Activated CD8-positive, alpha-beta T cell treated with anti-CD3 and anti-CD28 coated beads for 36 hours (primary cell): ENCODE measurements at regions not wholly inside any gene's neighbourhood (a gene's known extent, or its start where the extent isn't known, plus 50 kb on each side); places are given as distances from the start of the nearest gene placed in this dataset.

Experiments used
- ATAC-seq: fragments of 200-7000 bp; cut with Tn5 transposase; one replicate; pipeline ENCODE4 v1.10.0; 2021; ENCODE audit warnings: mild to moderate bottlenecking, moderate library complexity
- CTCF ChIA-PET: fragments of 350-600 bp; sonication (Branson Sonifier 250); formaldehyde crosslinking; loops from one replicate; lab custom pipeline; 2021; ENCODE audit warnings: antibody characterized with exemption; lab: Charles Lee
- POLR2A ChIA-PET: fragments of 350-600 bp; sonication (Branson Sonifier 250); formaldehyde crosslinking; loops from one replicate; lab custom pipeline; 2021; ENCODE audit warnings: antibody characterized with exemption; lab: Charles Lee
- DNase-seq: peaks from one replicate; pipeline ENCODE4 v3.0.0-alpha.2; 2020
- H3K27ac Mint-ChIP-seq: one replicate; pipeline ENCODE4 v1.8.0; 2021; ENCODE audit warnings: mild to moderate bottlenecking, mixed read lengths
- H3K27me3 Mint-ChIP-seq: one replicate; pipeline ENCODE4 v1.8.0; 2021; ENCODE audit warnings: mixed read lengths
- H3K36me3 Mint-ChIP-seq: one replicate; pipeline ENCODE4 v1.8.0; 2021; ENCODE audit warnings: low read depth, mixed read lengths
- H3K4me1 Mint-ChIP-seq: one replicate; pipeline ENCODE4 v1.8.0; 2021; ENCODE audit warnings: low read depth, mixed read lengths
- H3K4me3 Mint-ChIP-seq: one replicate; pipeline ENCODE4 v1.8.0; 2021; ENCODE audit warnings: mild to moderate bottlenecking, moderate library complexity, mixed read lengths
- H3K9me3 Mint-ChIP-seq: one replicate; pipeline ENCODE4 v1.8.0; 2021; ENCODE audit warnings: mixed read lengths
- intact Hi-C: fragments of 100-400 bp; cut with micrococcal nuclease; formaldehyde crosslinking; loops from one replicate; pipeline ENCODE4 v1.10.0; 2022
- TF ChIP-seq, protein P1 (sequence below): fragments of 200-600 bp; IDR thresholded peaks from one replicate; pipeline ENCODE4 v1.8.0; 2022; ENCODE audit warnings: antibody characterized with exemption, mild to moderate bottlenecking

DNA sequence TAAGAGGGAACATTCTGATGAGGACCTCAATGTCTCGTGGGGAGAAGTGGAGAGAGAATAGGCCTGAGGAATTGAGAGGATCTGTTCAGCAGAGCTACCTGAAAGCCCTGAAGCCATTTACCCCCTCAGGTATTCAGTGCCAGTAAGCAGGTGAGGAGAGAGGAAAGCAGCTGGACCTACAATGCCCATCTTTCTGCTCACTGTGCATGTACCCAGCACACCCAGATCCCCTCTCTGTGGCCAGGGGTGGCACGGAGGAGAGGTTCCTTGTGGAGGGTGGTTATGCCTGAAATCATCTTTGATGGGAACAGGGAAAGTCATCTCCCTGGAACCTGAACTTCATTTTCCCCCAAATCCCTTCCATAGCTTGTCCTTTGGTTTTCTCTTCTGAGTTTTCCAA lies 277.8 kb upstream of the B3GAT1 start:
- H3K36me3 Mint-ChIP-seq, result no peaks in the 10 kb centered on the region
- H3K4me3 Mint-ChIP-seq, result no peak overlapping the region
- no peak for ATAC-seq
- TF ChIP-seq, protein P1, sequence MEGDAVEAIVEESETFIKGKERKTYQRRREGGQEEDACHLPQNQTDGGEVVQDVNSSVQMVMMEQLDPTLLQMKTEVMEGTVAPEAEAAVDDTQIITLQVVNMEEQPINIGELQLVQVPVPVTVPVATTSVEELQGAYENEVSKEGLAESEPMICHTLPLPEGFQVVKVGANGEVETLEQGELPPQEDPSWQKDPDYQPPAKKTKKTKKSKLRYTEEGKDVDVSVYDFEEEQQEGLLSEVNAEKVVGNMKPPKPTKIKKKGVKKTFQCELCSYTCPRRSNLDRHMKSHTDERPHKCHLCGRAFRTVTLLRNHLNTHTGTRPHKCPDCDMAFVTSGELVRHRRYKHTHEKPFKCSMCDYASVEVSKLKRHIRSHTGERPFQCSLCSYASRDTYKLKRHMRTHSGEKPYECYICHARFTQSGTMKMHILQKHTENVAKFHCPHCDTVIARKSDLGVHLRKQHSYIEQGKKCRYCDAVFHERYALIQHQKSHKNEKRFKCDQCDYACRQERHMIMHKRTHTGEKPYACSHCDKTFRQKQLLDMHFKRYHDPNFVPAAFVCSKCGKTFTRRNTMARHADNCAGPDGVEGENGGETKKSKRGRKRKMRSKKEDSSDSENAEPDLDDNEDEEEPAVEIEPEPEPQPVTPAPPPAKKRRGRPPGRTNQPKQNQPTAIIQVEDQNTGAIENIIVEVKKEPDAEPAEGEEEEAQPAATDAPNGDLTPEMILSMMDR, result no peak
- no peaks in the 10 kb centered on the region for H3K4me1 Mint-ChIP-seq
- DNase-seq, result no peak
- H3K27me3 Mint-ChIP-seq, result peaks cover 19% of the 10 kb centered on the region
- CTCF ChIA-PET, result interaction anchor here (1.5 kb wide), 1 partner anchor 8 kb away, joined by 3 read pairs; no protein-coding TSS in a partner anchor
- POLR2A ChIA-PET, result no interaction called here
- intact Hi-C loops, result no loop called here
- H3K27ac Mint-ChIP-seq, result no peak overlapping the region
- no peaks in the 10 kb centered on the region for H3K9me3 Mint-ChIP-seq

DNA sequence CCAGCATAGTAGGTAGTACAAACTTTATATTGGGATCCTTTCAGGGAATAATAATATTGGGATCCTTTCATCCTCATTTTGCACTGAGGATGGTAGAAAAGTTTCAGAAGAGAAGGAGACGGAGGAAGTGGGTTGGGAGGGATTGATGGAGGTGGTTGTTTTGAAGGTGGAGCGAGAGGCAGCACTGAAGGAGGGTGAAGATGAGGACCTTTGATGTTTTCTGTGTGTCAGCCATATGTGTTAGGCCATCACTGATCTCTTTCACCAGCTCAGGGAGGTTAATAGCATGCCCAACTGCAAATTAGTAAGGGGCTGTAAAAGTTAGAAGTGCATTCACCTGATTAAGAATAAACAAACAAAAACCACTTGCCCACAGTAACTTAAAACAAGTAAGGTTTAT lies 275.5 kb upstream of the B3GAT1 start:
- POLR2A ChIA-PET, result no interaction called here
- TF ChIP-seq, protein P1, result no peak
- DNase-seq (no peak), ATAC-seq (no peak)
- H3K9me3 Mint-ChIP-seq, result no peaks in the 10 kb centered on the region
- H3K27me3 Mint-ChIP-seq, result peaks cover 25% of the 10 kb centered on the region
- no peaks in the 10 kb centered on the region for H3K4me1 Mint-ChIP-seq
- intact Hi-C loops, result no loop called here
- CTCF ChIA-PET, result no interaction called here
- no peaks in the 10 kb centered on the region for H3K36me3 Mint-ChIP-seq
- no peak overlapping the region for H3K4me3 Mint-ChIP-seq
- no peak overlapping the region for H3K27ac Mint-ChIP-seq

DNA sequence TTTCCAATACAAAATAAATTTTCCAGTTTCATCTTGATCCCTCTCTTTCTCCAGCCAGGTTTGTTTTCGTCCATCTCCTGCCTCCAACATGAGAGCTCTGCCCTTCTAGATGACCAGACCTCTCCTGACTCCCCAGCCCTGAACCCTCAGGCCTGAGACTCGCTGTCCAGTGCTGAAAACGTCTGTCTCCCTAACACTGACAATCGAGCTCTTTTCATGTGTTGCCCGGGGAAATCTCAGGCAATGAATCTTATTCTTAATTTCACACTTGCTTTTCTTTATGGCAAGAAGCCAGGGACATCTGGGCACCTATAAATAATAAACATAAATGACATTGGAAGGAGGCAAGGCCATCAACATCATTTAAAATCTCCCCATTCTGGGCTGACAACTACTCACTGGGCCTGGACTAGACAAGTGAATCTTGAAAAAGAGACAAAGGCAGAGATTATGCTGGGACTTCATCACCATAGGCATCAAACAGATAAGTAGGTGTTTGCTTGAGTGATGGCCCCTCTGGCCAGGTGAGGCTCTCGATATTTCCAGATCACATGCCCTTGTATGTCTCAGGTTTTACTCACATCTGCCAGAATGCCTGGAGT lies 274.5 kb upstream of the B3GAT1 start:
- intact Hi-C loops, result no loop called here
- Mint-ChIP-seq H3K4me3 (no peak overlapping the region), H3K36me3 (no peaks in the 10 kb centered on the region), H3K9me3 (no peaks in the 10 kb centered on the region), H3K27me3 (peaks cover 28% of the 10 kb centered on the region), H3K27ac (no peak overlapping the region), H3K4me1 (no peaks in the 10 kb centered on the region)
- POLR2A ChIA-PET, result no interaction called here
- CTCF ChIA-PET, result no interaction called here
- DNase-seq (no peak), ATAC-seq (no peak)
- TF ChIP-seq, protein P1, result no peak

DNA sequence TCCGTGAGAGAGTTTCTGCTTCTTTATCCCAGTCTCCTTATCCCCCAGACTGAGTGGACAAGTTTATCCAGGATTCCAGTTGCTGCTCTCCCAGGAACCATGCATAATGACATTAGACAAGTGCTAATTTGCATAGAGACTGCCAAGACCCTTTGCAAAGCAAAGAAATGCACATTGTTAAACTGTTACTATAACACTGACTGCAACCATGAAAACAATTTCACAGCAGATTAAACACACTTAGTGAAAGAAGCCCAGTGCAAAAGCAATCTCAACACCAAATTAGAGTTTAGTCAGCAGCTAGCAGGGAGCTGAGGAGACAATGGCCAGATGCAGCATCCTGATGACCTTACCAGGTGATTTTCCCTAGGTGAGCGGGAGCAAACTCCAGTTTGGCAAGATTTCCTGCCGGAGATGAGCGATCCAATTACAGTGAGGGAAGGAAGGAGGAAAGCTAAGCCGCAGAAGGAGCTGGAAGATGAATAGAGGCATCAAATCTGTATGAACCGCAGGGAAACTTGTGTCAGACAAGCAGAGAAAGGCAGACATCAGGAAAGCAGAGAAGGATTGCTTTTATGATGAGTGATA lies 273.8 kb upstream of the B3GAT1 start:
- no peak overlapping the region for H3K4me3 Mint-ChIP-seq
- no peak for ATAC-seq
- TF ChIP-seq, protein P1, result no peak
- no peaks in the 10 kb centered on the region for H3K36me3 Mint-ChIP-seq
- POLR2A ChIA-PET, result no interaction called here
- CTCF ChIA-PET, result no interaction called here
- H3K27me3 Mint-ChIP-seq, result peaks cover 28% of the 10 kb centered on the region
- no peak overlapping the region for H3K27ac Mint-ChIP-seq
- intact Hi-C loops, result no loop called here
- H3K9me3 Mint-ChIP-seq, result no peaks in the 10 kb centered on the region
- no peak for DNase-seq
- H3K4me1 Mint-ChIP-seq, result no peaks in the 10 kb centered on the region

DNA sequence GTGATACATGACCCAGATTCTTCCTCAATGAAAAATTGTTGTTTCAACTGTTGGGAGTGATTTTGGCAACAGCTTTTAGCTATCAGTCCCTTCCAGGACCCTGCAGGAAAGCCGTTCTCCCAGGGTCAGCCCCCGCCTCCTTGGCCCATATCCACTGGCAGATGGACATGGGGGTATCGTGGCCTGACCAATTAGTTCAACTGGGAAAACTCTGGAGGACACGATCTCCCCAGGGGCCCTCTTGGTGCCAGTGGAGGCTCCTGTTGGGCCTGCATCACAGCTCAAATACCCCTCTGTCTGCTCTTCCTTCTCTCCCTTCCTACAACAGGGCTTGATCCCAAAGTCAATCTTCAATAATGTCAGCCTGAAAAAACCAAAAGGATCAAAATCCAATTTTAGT lies 272.5 kb upstream of the B3GAT1 start:
- ChIA-PET CTCF (no interaction called here), POLR2A (no interaction called here)
- Mint-ChIP-seq H3K36me3 (no peaks in the 10 kb centered on the region), H3K4me1 (no peaks in the 10 kb centered on the region), H3K27ac (no peak overlapping the region), H3K27me3 (peaks cover 22% of the 10 kb centered on the region), H3K4me3 (no peak overlapping the region), H3K9me3 (no peaks in the 10 kb centered on the region)
- DNase-seq (no peak), ATAC-seq (no peak)
- TF ChIP-seq, protein P1, result no peak
- intact Hi-C loops, result no loop called here
